GM20431 (cell line): ENCODE measurements at regions not wholly inside any gene's neighbourhood (a gene's known extent, or its start where the extent isn't known, plus 50 kb on each side); places are given as distances from the start of the nearest gene placed in this dataset.
"Not testable (repeated sequence)": the region's sequence is repeated elsewhere in the genome, so short reads cannot be mapped to it uniquely, and the experiment has no call there.

ENCODE experiments used
- in situ Hi-C: fragments of 300-500 bp; cut with MseI, MboI; formaldehyde crosslinking; loops from one replicate; pipeline ENCODE4 v1.15.0; 2020; ENCODE audit warnings: low sequenced_read_pairs; ENCODE audit not compliant: unreplicated experiment

- in situ Hi-C loops: no loop called here
Observed at GRCh38 chr16:48959204-48959603, 322.4 kb downstream of the CBLN1 start.

- in situ Hi-C loops: no loop called here
Observed at GRCh38 chr16:48958681-48959080, 323.0 kb downstream of the CBLN1 start.

GRCh38 chr16:48956620-48957019 is 325.0 kb downstream of the CBLN1 start:
- in situ Hi-C loops: no loop called here

- in situ Hi-C loops: no loop called here
Observed at GRCh38 chr16:48955837-48956236, 325.8 kb downstream of the CBLN1 start.

- in situ Hi-C loops: not testable (repeated sequence)
Observed at GRCh38 chr16:48951621-48952125, 330.0 kb downstream of the CBLN1 start.

- in situ Hi-C loops: no loop called here
Observed at GRCh38 chr16:48950184-48950583, 331.5 kb downstream of the CBLN1 start.

- in situ Hi-C loops: no loop called here
Observed at GRCh38 chr16:48949636-48950035, 332.0 kb downstream of the CBLN1 start.

GRCh38 chr16:48948911-48949310 is 332.7 kb downstream of the CBLN1 start:
- in situ Hi-C loops: no loop called here

- in situ Hi-C loops: no loop called here
Observed at GRCh38 chr16:48947371-48947713, 334.3 kb downstream of the CBLN1 start.

GRCh38 chr16:48946686-48947370 is 334.8 kb downstream of the CBLN1 start:
- in situ Hi-C loops: no loop called here

GRCh38 chr16:48942996-48943395 is 333.0 kb upstream of the N4BP1 start:
- in situ Hi-C loops: no loop called here

GRCh38 chr16:48936811-48937210 is 326.8 kb upstream of the N4BP1 start:
- in situ Hi-C loops: no loop called here

GRCh38 chr16:48932216-48932855 is 322.4 kb upstream of the N4BP1 start:
- in situ Hi-C loops: no loop called here

GRCh38 chr16:48930951-48931553 is 321.1 kb upstream of the N4BP1 start:
- in situ Hi-C loops: no loop called here

- in situ Hi-C loops: no loop called here
Observed at GRCh38 chr16:48919791-48920190, 309.8 kb upstream of the N4BP1 start.

- in situ Hi-C loops: no loop called here
Observed at GRCh38 chr16:48918520-48919258, 308.7 kb upstream of the N4BP1 start.

GRCh38 chr16:48916566-48916965 is 306.6 kb upstream of the N4BP1 start:
- in situ Hi-C loops: no loop called here

- in situ Hi-C loops: no loop called here
Observed at GRCh38 chr16:48914070-48914469, 304.1 kb upstream of the N4BP1 start.

GRCh38 chr16:48913384-48913783 is 303.4 kb upstream of the N4BP1 start:
- in situ Hi-C loops: no loop called here

- in situ Hi-C loops: no loop called here
Observed at GRCh38 chr16:48912360-48912759, 302.4 kb upstream of the N4BP1 start.

- in situ Hi-C loops: no loop called here
Observed at GRCh38 chr16:48911700-48912099, 301.7 kb upstream of the N4BP1 start.
